Fibroblast of the aortic adventitia (primary cell): ENCODE measurements at regions not wholly inside any gene's neighbourhood (a gene's known extent, or its start where the extent isn't known, plus 50 kb on each side); places are given as distances from the start of the nearest gene placed in this dataset.

Experiments used
- DNase-seq: peaks from one replicate; pipeline ENCODE4 v3.0.0-alpha.2; 2010; ENCODE audit warnings: low read depth
- H3K4me3 ChIP-seq: 2 replicates; pipeline ENCODE4 v1.5.1; 2011; ENCODE audit warnings: low read depth, mild to moderate bottlenecking, control low read depth, low read length, moderate library complexity
- TF ChIP-seq, protein P1 (sequence below): IDR thresholded peaks from 2 replicates; pipeline ENCODE4 v1.5.1; 2011; ENCODE audit warnings: mild to moderate bottlenecking, low read length, control low read depth, inconsistent platforms; ENCODE audit not compliant: insufficient read depth

DNA sequence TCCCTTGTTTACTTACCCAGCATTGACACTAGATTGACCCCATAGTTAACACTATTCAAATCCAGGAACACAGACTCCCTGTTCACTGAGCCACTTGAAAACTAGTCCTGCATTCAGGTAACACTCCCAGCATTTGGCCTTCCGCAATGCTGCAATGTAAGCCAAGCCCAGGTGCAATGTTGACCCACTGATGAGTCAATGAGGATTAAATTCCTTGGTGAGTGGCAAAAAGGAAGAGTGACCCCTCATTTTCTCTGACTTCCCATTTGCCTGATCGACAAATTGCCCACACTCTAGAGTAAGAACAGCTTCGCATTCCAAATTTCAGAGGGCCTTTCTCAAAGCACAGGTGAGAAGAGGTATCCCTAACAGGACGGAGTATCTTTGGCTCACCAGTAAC, 251.9 kb downstream of the FBXO15 start:
- TF ChIP-seq, protein P1, sequence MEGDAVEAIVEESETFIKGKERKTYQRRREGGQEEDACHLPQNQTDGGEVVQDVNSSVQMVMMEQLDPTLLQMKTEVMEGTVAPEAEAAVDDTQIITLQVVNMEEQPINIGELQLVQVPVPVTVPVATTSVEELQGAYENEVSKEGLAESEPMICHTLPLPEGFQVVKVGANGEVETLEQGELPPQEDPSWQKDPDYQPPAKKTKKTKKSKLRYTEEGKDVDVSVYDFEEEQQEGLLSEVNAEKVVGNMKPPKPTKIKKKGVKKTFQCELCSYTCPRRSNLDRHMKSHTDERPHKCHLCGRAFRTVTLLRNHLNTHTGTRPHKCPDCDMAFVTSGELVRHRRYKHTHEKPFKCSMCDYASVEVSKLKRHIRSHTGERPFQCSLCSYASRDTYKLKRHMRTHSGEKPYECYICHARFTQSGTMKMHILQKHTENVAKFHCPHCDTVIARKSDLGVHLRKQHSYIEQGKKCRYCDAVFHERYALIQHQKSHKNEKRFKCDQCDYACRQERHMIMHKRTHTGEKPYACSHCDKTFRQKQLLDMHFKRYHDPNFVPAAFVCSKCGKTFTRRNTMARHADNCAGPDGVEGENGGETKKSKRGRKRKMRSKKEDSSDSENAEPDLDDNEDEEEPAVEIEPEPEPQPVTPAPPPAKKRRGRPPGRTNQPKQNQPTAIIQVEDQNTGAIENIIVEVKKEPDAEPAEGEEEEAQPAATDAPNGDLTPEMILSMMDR, result no peak
- no peak overlapping the region for H3K4me3 ChIP-seq
- DNase-seq, result no peak

- DNase-seq, result no peak
- TF ChIP-seq, protein P1, result no peak
Measured at GRCh38 chr18:73893880-73894279, 253.8 kb downstream of the FBXO15 start.

DNA sequence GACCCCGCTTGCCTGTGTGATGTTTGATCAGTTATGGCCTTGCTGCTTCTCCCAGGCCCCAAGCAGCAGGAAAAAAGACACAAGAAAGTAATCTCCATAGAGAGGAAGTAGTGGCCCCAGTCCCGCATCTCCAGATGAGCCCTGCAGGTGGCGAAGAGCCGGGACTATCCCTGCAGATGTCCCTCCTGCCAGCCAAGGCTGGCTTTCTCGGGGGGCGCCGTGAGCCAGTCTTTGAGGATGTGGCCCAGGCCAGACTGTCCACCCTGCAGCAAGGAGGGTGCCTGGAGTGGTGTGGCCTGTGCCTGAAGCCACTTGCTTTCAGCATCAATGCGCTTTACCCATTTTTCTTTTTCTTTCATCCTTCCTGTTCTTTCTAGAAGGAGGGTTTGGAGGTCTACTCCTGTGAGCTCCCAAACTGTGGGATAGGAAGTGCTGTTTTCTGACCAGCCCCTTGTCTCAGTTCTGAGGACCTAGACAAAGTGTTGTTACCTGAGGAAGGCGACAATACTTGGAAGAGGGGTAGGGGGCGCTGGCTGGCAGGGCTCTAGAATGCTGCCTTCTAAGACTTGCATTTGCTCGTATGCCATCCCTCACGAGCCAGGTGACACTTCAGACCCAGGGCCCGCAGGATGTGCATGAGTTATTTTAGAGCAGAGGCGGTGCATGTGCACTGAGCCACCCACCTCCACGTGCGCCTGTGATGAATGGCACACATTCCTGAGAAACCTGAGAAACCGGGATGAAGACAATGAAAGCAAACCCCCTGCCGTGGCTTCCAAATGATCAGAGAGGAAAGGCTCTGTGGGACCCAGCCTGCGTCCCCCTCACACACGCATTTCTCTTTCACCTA, 255.8 kb downstream of the FBXO15 start:
- TF ChIP-seq, protein P1, result no peak
- no peak overlapping the region for H3K4me3 ChIP-seq
- no peak for DNase-seq

More at GRCh38 chr18:73893880-73894279, 253.8 kb downstream of the FBXO15 start:
- H3K4me3 ChIP-seq, result no peak overlapping the region

GRCh38 chr18:73888565-73888964, 259.1 kb downstream of the FBXO15 start:
- DNase-seq, result no peak
- TF ChIP-seq, protein P1, result no peak
- no peak overlapping the region for H3K4me3 ChIP-seq

DNA sequence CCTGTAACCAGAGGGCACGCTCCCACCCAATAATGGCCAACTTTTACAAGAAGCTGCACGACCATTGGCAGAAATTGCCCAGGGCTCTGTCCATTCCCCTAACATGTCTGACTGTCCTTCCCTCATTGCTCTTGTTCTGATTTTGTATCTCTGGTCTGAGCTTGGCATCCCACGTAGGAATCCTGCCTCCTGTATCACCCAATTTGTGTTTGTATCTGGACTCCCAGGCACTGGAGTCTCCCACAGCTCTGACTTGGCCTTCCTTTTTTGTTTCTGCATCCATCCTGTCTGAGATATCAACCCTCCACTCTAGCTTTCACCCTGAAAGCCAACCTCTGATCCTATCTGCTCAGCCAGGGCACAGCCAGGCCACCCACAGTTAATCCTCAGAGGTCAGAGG, 259.8 kb downstream of the FBXO15 start:
- no peak overlapping the region for H3K4me3 ChIP-seq
- DNase-seq, result no peak
- TF ChIP-seq, protein P1, result no peak

DNA sequence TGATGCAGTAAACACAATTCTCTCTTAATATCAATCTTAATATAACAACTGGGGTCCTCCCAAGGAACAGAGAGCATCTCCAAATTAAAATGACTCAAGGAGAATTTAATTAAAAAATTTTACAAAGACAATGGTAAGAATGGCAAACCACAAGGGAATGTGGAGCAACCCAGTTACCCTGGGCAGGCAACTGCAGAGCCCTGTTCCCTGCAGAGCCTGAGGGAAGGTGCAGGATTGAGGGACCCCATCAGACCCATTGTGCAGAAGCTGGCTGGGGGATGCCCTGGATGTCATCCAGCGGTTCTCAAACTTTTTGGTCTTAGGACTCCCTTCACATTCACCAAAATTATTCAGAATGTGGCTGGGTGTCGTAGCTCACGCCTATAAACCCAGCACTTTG, 262.8 kb downstream of the FBXO15 start:
- TF ChIP-seq, protein P1, result no peak
- DNase-seq, result no peak
- H3K4me3 ChIP-seq, result no peak overlapping the region
